Body of pancreas (tissue), 4 donors: ENCODE measurements at regions not wholly inside any gene's neighbourhood (a gene's known extent, or its start where the extent isn't known, plus 50 kb on each side); places are given as distances from the start of the nearest gene placed in this dataset.
"Not testable (repeated sequence)": the region's sequence is repeated elsewhere in the genome, so short reads cannot be mapped to it uniquely, and the experiment has no call there.

ENCODE experiments used
- CTCF ChIP-seq, 7 experiments: fragments of 450-650 bp in 4 of 7; fragments of 200-600 bp in 3 of 7; sonication (generic) in 3 of 7; IDR thresholded peaks; one replicate each; pipeline ENCODE4 v1.5.1; 2016 to 2019; ENCODE audit warnings: antibody characterized with exemption in 7 of 7
- POLR2A ChIP-seq, 3 donors: fragments of 450-650 bp; IDR thresholded peaks; one replicate each; pipeline ENCODE4 v1.6.1; 2016; ENCODE audit warnings: antibody characterized with exemption in 3 of 3, mild to moderate bottlenecking in 2 of 3

GRCh38 chr1:144040293-144040692, 68.5 kb upstream of the FAM72C start:
- not testable (repeated sequence) for TF ChIP-seq CTCF, POLR2A (IDR thresholded peaks at IDR 0.05)
